Activated CD4-positive, alpha-beta T cell treated with anti-CD3 and anti-CD28 coated beads, Interleukin-2, amount 10 ng/mL, durations not matched to agents 7 days and 5 days (primary cell): ENCODE measurements at regions not wholly inside any gene's neighbourhood (a gene's known extent, or its start where the extent isn't known, plus 50 kb on each side); places are given as distances from the start of the nearest gene placed in this dataset.

Source experiments
- CTCF ChIA-PET: fragments of 350-600 bp; sonication (Branson Sonifier 250); formaldehyde crosslinking; loops from one replicate; lab custom pipeline; 2021; ENCODE audit warnings: antibody characterized with exemption; lab: Charles Lee
- POLR2A ChIA-PET: fragments of 350-600 bp; sonication (Branson Sonifier 250); formaldehyde crosslinking; loops from one replicate; lab custom pipeline; 2021; ENCODE audit warnings: antibody characterized with exemption; lab: Charles Lee
- DNase-seq: peaks from one replicate; pipeline ENCODE4 v3.0.0-alpha.2; 2020
- H3K27ac Mint-ChIP-seq: one replicate; pipeline ENCODE4 v1.8.0; 2021; ENCODE audit warnings: mild to moderate bottlenecking, moderate library complexity, mixed read lengths
- H3K27me3 Mint-ChIP-seq: one replicate; pipeline ENCODE4 v1.8.0; 2021; ENCODE audit warnings: mixed read lengths
- H3K36me3 Mint-ChIP-seq: one replicate; pipeline ENCODE4 v1.8.0; 2021; ENCODE audit warnings: low read depth, mixed read lengths
- H3K4me1 Mint-ChIP-seq: one replicate; pipeline ENCODE4 v1.8.0; 2021; ENCODE audit warnings: mixed read lengths
- H3K4me3 Mint-ChIP-seq: one replicate; pipeline ENCODE4 v1.8.0; 2021; ENCODE audit warnings: mild to moderate bottlenecking, moderate library complexity, mixed read lengths
- H3K9me3 Mint-ChIP-seq: one replicate; pipeline ENCODE4 v1.8.0; 2021; ENCODE audit warnings: mixed read lengths

DNA sequence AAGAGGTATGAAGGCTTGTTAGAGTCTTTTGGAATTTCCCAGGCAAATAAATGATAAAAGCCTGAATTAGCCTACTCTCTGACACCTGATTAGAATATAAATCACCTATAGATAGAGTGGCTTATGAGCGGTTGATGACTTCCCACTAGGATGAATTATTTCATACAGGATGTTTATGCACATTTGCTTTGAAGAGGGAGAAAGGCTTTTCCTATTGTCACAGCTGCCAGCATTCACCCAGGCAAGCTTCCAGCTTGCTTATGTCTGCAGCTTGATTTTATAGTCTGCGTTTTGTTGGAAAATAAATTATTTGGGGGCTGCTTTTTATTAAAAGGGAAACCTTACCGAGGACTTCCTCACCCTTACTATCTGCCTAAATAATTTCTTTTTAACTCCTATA, 51.3 kb upstream of the EIF2S2 start:
- DNase-seq, result no peak
- H3K27me3 Mint-ChIP-seq, result peaks cover 3% of the 10 kb centered on the region
- peaks cover 4% of the 10 kb centered on the region for H3K4me1 Mint-ChIP-seq
- H3K9me3 Mint-ChIP-seq, result no peaks in the 10 kb centered on the region
- H3K4me3 Mint-ChIP-seq, result no peak overlapping the region
- peaks cover 1% of the 10 kb centered on the region for H3K36me3 Mint-ChIP-seq
- POLR2A ChIA-PET, result no interaction called here
- CTCF ChIA-PET, result interaction anchor here (0.6 kb wide), 1 partner anchor 19 kb away, joined by 4 read pairs; no protein-coding TSS in a partner anchor
- no peak overlapping the region for H3K27ac Mint-ChIP-seq

DNA sequence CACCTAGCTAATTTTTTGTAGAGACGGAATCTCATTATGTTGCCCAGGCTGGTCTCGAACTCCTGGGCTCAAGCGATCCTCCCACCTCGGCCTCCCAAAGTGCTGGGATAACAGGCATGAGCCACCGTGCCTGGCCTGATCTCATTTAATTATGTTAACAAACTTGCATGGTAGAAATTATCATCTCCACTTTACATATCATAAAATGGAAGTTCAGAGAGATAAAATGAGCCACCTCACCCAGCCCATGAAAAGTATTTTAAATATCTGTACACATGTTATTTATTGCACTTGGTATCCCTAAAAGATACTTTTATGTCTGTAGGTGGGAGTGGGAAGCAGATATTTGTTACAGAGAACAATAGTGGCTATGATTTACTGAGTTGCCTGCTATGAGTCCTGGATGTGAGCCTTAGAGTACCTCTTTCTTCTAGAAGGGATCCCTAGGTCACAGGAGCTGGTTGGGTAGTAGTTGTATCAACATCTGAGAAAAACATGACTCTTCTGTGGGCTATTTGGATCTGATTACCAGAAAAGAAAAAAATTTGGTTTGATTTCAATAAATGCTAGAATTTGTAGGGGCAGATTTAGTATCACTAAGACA, 52.4 kb upstream of the EIF2S2 start:
- H3K4me3 Mint-ChIP-seq, result no peak overlapping the region
- POLR2A ChIA-PET, result no interaction called here
- CTCF ChIA-PET, result no interaction called here

DNA sequence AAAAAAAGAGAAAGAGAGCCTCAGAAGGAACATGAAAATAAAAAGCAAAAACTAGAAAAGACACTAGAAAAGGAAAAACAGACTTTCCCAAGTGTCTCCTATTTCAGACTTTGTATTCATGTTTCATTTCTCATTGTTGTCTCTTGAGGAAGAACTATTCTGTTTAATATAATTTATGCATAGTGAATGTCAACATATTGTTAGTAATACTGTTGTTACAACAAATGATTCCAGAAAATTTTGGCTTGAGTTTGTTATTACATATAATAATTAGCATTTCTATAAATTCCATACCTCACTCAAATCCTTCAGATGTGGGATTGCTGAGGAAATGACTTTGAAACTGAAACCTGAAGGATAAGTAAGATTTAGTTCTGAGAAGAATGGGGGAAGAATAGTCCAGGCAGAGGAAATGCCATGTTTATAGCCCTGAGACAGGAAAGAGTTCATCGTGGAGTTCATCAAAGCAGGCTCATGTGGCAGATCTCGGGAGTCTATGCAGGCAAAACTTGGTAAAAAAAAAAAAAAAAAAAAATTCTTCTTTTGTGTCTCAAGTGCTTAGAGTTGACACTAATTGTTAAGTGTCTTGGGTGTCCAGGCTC, 53.1 kb upstream of the EIF2S2 start:
- peaks cover 4% of the 10 kb centered on the region for H3K4me1 Mint-ChIP-seq
- H3K27ac Mint-ChIP-seq, result no peak overlapping the region
- CTCF ChIA-PET, result interaction anchor here (0.6 kb wide), 1 partner anchor 106 kb away, joined by 3 read pairs; no protein-coding TSS in a partner anchor
- no peak for DNase-seq
- POLR2A ChIA-PET, result no interaction called here
- H3K36me3 Mint-ChIP-seq, result peaks cover 1% of the 10 kb centered on the region
- no peak overlapping the region for H3K4me3 Mint-ChIP-seq
- peaks cover 3% of the 10 kb centered on the region for H3K27me3 Mint-ChIP-seq
- H3K9me3 Mint-ChIP-seq, result no peaks in the 10 kb centered on the region

More for the DNA sequence above, 52.4 kb upstream of the EIF2S2 start:
- peaks cover 1% of the 10 kb centered on the region for H3K36me3 Mint-ChIP-seq
- peaks cover 3% of the 10 kb centered on the region for H3K27me3 Mint-ChIP-seq
- H3K9me3 Mint-ChIP-seq, result no peaks in the 10 kb centered on the region
- H3K4me1 Mint-ChIP-seq, result peaks cover 4% of the 10 kb centered on the region
- no peak for DNase-seq
- no peak overlapping the region for H3K27ac Mint-ChIP-seq

DNA sequence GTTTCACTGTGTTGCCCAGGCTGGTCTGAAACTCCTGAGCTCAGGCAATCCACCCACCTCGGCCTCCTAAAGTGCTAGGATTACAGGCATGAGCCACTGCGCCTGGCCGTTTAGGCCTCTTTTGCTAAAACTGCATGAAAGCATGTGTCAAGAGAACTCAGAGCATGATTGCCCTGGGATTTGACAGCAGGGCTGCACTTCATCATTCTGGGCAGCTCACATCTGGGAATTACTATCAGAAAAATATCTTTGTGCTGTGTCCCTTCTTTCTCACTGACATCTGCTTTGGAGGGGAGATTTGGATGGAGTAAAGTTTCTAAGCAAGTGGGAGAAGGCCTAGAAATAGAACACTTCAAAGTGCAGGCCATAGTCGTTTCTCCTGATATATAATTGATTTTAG, 59.6 kb upstream of the EIF2S2 start:
- ChIA-PET POLR2A (no interaction called here), CTCF (interaction anchor here (0.8 kb wide), 1 partner anchor 21 kb away, joined by 4 read pairs; no protein-coding TSS in a partner anchor)
- Mint-ChIP-seq H3K27me3 (peaks cover 3% of the 10 kb centered on the region), H3K36me3 (no peaks in the 10 kb centered on the region), H3K4me3 (no peak overlapping the region), H3K4me1 (no peaks in the 10 kb centered on the region), H3K9me3 (no peaks in the 10 kb centered on the region), H3K27ac (no peak overlapping the region)
- no peak for DNase-seq

DNA sequence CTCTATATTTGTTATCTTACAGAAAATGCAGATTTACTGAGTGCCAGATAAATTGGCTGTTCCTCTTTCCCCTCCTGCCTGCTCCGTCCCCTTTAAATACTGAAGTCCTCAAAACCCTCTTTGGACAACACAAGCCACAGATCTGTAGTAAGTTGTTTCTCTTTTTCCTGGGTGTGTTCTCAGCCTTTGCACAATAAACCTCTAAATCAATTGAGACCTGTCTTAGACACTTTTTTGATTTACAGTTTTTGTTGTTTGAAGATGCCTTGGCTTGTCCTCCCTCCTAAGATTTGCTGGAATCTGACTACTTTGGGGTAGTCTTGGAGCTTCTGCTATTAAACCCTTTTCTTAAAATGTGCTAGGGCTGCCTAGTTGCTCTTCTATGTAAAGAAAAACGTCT, 60.9 kb upstream of the EIF2S2 start:
- no peaks in the 10 kb centered on the region for H3K36me3 Mint-ChIP-seq
- H3K27me3 Mint-ChIP-seq, result peaks cover 3% of the 10 kb centered on the region
- ChIA-PET CTCF (interaction anchor here (0.7 kb wide), 1 partner anchor 140 kb away, joined by 3 read pairs; no protein-coding TSS in a partner anchor), POLR2A (no interaction called here)
- H3K4me3 Mint-ChIP-seq, result no peak overlapping the region
- no peaks in the 10 kb centered on the region for H3K4me1 Mint-ChIP-seq
- no peak for DNase-seq
- no peaks in the 10 kb centered on the region for H3K9me3 Mint-ChIP-seq
- no peak overlapping the region for H3K27ac Mint-ChIP-seq

DNA sequence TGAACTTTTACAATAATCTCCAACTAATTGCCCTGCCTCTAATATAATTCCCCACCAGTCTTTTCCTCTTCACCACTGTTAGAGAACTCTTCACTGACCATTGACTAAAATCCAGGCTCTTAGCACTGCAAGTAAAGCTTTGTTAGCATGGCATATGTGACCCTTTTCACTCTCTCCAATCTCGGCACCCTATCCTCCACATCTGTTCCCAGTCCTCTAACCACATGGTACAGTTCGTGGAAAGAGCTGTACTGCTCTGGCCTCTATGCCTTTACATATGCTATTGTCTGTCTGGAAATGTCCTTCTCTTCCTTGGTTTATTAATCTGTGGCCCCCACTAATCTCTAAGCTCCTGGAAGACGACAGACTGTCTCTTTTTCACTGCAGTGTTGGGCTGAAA, 63.0 kb upstream of the EIF2S2 start:
- no peaks in the 10 kb centered on the region for H3K4me1 Mint-ChIP-seq
- no peak overlapping the region for H3K27ac Mint-ChIP-seq
- DNase-seq, result no peak
- peaks cover 3% of the 10 kb centered on the region for H3K27me3 Mint-ChIP-seq
- H3K9me3 Mint-ChIP-seq, result no peaks in the 10 kb centered on the region
- no peaks in the 10 kb centered on the region for H3K36me3 Mint-ChIP-seq
- no peak overlapping the region for H3K4me3 Mint-ChIP-seq
- CTCF ChIA-PET, result interaction anchor here (0.6 kb wide), 1 partner anchor 244 kb away, joined by 5 read pairs; no protein-coding TSS in a partner anchor
- POLR2A ChIA-PET, result no interaction called here

DNA sequence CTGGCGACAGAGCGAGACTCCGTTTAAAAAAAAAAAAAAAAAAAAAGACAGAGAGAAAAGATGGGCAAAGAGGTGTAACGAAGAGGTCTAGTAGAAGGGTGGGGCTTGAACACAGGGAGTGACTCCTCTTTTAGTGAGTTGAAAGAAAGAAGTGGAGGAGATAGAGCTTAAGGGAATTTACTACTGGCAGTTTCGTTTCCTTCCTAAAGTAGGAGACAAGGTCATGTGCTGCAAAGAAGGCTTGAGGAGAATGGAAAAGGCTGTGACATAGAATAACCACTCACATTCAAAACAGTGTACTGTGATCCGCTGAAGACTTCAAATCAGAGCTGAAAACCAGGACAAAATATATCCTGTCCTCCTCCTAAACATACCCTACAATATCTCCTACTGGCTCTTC, 63.8 kb upstream of the EIF2S2 start:
- Mint-ChIP-seq H3K27me3 (no peaks in the 10 kb centered on the region), H3K27ac (no peak overlapping the region), H3K9me3 (no peaks in the 10 kb centered on the region), H3K4me3 (no peak overlapping the region), H3K36me3 (no peaks in the 10 kb centered on the region), H3K4me1 (no peaks in the 10 kb centered on the region)
- ChIA-PET CTCF (interaction anchor here (0.5 to 0.6 kb wide), 3 partner anchors 47 to 572 kb away, joined by 4 to 5 read pairs (median 4); no protein-coding TSS in a partner anchor), POLR2A (no interaction called here)
- DNase-seq, result no peak

DNA sequence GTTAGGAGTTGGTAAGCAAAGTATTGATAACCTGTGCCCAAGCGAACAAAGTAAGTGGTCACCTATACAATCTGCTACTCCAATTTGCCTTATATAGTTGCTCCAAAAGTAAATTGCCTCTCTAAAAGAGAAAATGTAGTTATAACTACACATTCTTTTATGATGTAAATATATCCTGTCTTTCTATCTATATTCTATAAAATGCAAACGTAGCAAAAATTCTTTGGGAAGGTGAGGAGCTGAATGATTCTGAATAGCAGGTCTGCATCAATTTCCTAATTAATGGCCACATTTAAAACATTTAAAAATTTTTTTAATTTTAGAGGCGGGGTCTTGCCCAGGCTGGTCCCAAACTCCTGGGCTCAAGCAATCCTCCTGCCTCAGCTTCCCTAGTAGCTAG, 64.2 kb upstream of the ASIP start:
- H3K27ac Mint-ChIP-seq, result no peak overlapping the region
- H3K4me1 Mint-ChIP-seq, result no peaks in the 10 kb centered on the region
- H3K36me3 Mint-ChIP-seq, result no peaks in the 10 kb centered on the region
- H3K27me3 Mint-ChIP-seq, result no peaks in the 10 kb centered on the region
- no peak overlapping the region for H3K4me3 Mint-ChIP-seq
- POLR2A ChIA-PET, result no interaction called here
- no peaks in the 10 kb centered on the region for H3K9me3 Mint-ChIP-seq
- no peak for DNase-seq
- CTCF ChIA-PET, result no interaction called here

DNA sequence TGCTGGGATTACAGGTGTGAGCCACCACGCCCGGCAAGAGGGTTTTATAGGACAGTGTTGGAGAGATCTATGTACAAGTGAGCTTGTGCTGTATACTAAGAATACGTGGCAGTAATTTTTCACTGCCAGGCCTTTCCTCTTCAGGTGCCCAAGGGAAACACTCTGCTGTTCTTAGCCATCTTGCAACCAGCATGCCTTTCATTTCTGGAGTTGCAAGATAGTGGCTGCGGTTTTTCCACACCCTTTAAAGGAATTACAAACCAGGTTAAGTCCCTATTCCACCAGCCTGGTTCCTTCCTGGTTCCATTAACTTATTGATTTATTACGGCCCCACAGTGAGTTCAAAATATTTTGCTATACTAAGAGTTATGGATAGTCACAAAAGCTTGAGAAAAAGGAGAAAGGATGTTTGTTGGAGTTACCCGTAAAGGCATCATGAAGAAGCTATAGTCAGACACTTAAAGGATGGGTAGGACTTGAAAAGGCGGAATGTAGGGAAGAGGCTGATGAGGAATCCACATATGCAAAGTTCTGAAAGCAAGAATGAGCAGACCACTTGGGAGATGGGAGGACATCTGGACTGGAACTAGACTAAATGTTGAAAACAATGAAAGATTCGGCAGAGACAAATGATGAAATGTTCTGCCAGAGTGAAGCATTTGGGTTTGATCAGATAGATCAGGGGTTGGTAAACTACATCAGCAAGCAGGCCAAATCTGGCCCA, 61.4 kb upstream of the ASIP start:
- CTCF ChIA-PET, result no interaction called here
- H3K27ac Mint-ChIP-seq, result no peak overlapping the region
- no peak for DNase-seq
- no peak overlapping the region for H3K4me3 Mint-ChIP-seq
- no peaks in the 10 kb centered on the region for H3K9me3 Mint-ChIP-seq
- peaks cover 5% of the 10 kb centered on the region for H3K27me3 Mint-ChIP-seq
- no peaks in the 10 kb centered on the region for H3K36me3 Mint-ChIP-seq
- POLR2A ChIA-PET, result no interaction called here
- H3K4me1 Mint-ChIP-seq, result no peaks in the 10 kb centered on the region

DNA sequence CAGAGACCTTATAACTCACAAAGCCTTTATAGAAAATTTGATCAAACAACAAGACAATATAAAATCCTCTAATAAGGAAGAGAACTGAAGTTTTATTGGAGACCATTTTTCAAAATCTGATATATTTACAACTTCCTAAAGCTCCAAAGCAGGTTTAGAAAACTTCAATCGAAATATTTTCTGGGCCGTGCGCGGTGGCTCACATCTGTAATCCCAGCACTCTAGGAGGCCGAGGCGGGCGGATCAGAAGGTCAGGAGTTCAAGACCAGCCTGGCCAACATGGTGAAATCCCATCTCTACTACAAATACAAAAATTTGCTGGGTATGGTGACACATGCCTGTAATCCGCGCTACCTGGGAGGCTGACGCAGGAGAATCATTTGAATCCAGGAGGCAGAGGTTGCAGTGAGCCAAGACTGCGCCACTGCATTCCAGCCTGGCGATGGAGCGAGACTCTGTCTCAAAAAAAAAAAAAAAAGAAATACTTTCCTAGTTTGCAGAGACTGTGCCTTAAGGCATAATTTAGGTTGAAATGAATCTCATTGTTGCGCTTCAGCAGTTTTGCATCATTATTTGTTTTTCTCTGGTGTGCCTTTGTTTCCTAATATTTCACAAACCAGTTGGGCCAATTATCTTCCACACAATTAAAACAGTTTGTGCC, 60.6 kb upstream of the ASIP start:
- Mint-ChIP-seq H3K9me3 (no peaks in the 10 kb centered on the region), H3K27me3 (peaks cover 11% of the 10 kb centered on the region), H3K4me1 (no peaks in the 10 kb centered on the region), H3K27ac (no peak overlapping the region), H3K4me3 (no peak overlapping the region), H3K36me3 (no peaks in the 10 kb centered on the region)
- ChIA-PET CTCF (no interaction called here), POLR2A (no interaction called here)
- no peak for DNase-seq

DNA sequence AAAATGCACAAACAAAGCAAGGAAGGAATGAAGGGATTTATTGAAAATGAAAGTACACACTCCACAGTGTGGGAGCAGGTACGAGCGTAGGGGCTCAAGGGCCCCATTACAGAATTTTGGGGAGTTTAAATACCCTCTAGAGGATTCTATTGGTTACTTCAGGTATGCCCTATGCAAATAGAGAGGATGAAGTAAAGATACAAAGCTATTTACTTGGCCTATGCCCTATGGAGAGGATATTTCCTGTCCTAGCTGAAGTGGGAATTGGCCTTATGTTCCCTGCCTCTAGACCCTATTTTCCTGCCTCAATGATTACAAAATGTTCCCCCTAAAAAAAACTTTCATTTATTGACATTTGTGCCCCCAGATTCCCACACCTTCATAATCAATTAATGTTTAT, 59.7 kb upstream of the ASIP start:
- H3K4me3 Mint-ChIP-seq, result no peak overlapping the region
- no peak for DNase-seq
- ChIA-PET POLR2A (no interaction called here), CTCF (no interaction called here)
- peaks cover 18% of the 10 kb centered on the region for H3K27me3 Mint-ChIP-seq
- H3K4me1 Mint-ChIP-seq, result no peaks in the 10 kb centered on the region
- no peaks in the 10 kb centered on the region for H3K9me3 Mint-ChIP-seq
- no peak overlapping the region for H3K27ac Mint-ChIP-seq
- H3K36me3 Mint-ChIP-seq, result no peaks in the 10 kb centered on the region

DNA sequence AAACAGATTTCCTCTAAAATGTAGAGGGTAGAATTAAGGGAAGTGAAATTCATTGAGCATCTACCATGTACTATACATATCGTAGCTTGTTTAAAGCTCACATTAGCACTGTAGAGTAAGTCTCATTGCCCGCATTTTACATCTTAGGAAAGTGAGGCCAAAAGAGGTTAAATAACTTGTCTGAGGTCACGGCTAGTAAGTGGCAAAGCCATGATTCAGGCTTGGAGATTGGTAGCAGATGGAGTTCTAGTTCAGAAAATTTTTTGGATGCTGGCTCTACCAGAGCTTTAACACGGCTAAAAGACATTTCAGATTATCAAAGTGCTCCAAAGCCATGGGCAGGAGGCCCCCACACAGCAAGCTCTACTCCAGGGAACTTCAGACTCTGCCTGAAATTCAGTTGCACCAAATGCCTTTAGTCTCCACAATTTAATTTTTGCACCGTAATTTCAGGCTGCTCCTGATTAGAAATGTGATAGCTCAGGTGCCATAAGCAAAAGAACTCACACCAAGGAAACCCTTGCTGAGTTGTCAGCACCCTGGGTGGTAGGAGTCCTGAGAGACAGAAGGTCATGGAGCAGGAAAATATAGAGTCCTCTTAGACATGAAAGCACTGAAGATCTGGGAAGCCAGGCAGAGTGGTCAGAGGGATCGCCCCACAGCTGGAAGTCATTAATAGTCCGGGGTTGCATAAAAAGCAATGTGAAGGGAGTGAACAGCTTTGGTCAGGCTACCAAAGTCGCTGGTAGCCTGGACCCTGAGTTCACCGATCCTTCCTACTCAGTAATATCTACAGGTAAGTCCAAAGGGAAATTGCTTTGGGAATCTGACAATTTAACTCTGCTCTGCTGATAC, 55.2 kb upstream of the ASIP start:
- Mint-ChIP-seq H3K27ac (no peak overlapping the region), H3K4me3 (no peak overlapping the region), H3K4me1 (no peaks in the 10 kb centered on the region), H3K9me3 (no peaks in the 10 kb centered on the region), H3K36me3 (no peaks in the 10 kb centered on the region), H3K27me3 (peaks cover 31% of the 10 kb centered on the region)
- CTCF ChIA-PET, result no interaction called here
- POLR2A ChIA-PET, result interaction anchor here (0.6 kb wide), 1 partner anchor 53 kb away, joined by 4 read pairs; no protein-coding TSS in a partner anchor
- no peak for DNase-seq
